ENCODE measurements at regions not wholly inside any gene's neighbourhood (a gene's known extent, or its start where the extent isn't known, plus 50 kb on each side); places are given as distances from the start of the nearest gene placed in this dataset.
"Not testable (repeated sequence)": the region's sequence is repeated elsewhere in the genome, so short reads cannot be mapped to it uniquely, and the experiment has no call there.

- DNase-seq, result no peak
Observed at GRCh38 chr4:58871509-58871908, 1761.3 kb upstream of the IGFBP7 start.

GRCh38 chr4:58849026-58849425 is 1738.8 kb upstream of the IGFBP7 start:
- DNase-seq, result no peak

GRCh38 chr4:58843455-58843854 is 1733.3 kb upstream of the IGFBP7 start:
- no peak for DNase-seq

- DNase-seq, result no peak
Observed at GRCh38 chr4:58833126-58833525, 1722.9 kb upstream of the IGFBP7 start.

GRCh38 chr4:58825278-58825677 is 1715.1 kb upstream of the IGFBP7 start:
- no peak for DNase-seq

GRCh38 chr4:58818560-58818959 is 1708.4 kb upstream of the IGFBP7 start:
- not testable (repeated sequence) for DNase-seq

GRCh38 chr4:58809948-58810347 is 1699.8 kb upstream of the IGFBP7 start:
- DNase-seq, result no peak

- no peak for DNase-seq
Observed at GRCh38 chr4:58809366-58809765, 1699.2 kb upstream of the IGFBP7 start.

- no peak for DNase-seq
Observed at GRCh38 chr4:58808817-58809216, 1698.6 kb upstream of the IGFBP7 start.

- DNase-seq, result no peak
Observed at GRCh38 chr4:58807843-58808615, 1697.8 kb upstream of the IGFBP7 start.

GRCh38 chr4:58776627-58777026 is 1666.4 kb upstream of the IGFBP7 start:
- no peak for DNase-seq

GRCh38 chr4:58767598-58767997 is 1657.4 kb upstream of the IGFBP7 start:
- no peak for DNase-seq

- DNase-seq, result no peak
Observed at GRCh38 chr4:58766763-58767162, 1656.6 kb upstream of the IGFBP7 start.

GRCh38 chr4:58761563-58761962 is 1651.4 kb upstream of the IGFBP7 start:
- DNase-seq, result no peak

GRCh38 chr4:58760737-58761136 is 1650.6 kb upstream of the IGFBP7 start:
- DNase-seq, result no peak

GRCh38 chr4:58760100-58760499 is 1649.9 kb upstream of the IGFBP7 start:
- DNase-seq, result no peak

- no peak for DNase-seq
Observed at GRCh38 chr4:58749206-58749605, 1639.0 kb upstream of the IGFBP7 start.

GRCh38 chr4:58740897-58741296 is 1630.7 kb upstream of the IGFBP7 start:
- no peak for DNase-seq

GRCh38 chr4:58739275-58739674 is 1629.1 kb upstream of the IGFBP7 start:
- no peak for DNase-seq

- no peak for DNase-seq
Observed at GRCh38 chr4:58738375-58738774, 1628.2 kb upstream of the IGFBP7 start.

GRCh38 chr4:58734030-58734674 is 1624.0 kb upstream of the IGFBP7 start:
- no peak for DNase-seq

- no peak for DNase-seq
Observed at GRCh38 chr4:58732973-58733372, 1622.8 kb upstream of the IGFBP7 start.

- no peak for DNase-seq
Observed at GRCh38 chr4:58723954-58724353, 1613.8 kb upstream of the IGFBP7 start.

GRCh38 chr4:58711039-58711438 is 1600.9 kb upstream of the IGFBP7 start:
- no peak for DNase-seq

GRCh38 chr4:58688568-58688967 is 1578.4 kb upstream of the IGFBP7 start:
- DNase-seq, result no peak
